GM12892 (cell line): ENCODE measurements at regions not wholly inside any gene's neighbourhood (a gene's known extent, or its start where the extent isn't known, plus 50 kb on each side); places are given as distances from the start of the nearest gene placed in this dataset.

Experiments
- POLR2A ChIP-seq: IDR thresholded peaks from 2 replicates; pipeline ENCODE4 v1.6.1; 2011; ENCODE audit warnings: low read depth, low read length, control low read depth
- POLR2AphosphoS5 ChIP-seq: IDR thresholded peaks from 2 replicates; pipeline ENCODE4 v1.6.1; 2011; ENCODE audit warnings: low read depth, low read length, control low read depth
- TAF1 ChIP-seq: IDR thresholded peaks from 2 replicates; pipeline ENCODE4 v1.6.1; 2011; ENCODE audit warnings: low read depth, mild to moderate bottlenecking, control low read depth, low read length, borderline replicate concordance

DNA sequence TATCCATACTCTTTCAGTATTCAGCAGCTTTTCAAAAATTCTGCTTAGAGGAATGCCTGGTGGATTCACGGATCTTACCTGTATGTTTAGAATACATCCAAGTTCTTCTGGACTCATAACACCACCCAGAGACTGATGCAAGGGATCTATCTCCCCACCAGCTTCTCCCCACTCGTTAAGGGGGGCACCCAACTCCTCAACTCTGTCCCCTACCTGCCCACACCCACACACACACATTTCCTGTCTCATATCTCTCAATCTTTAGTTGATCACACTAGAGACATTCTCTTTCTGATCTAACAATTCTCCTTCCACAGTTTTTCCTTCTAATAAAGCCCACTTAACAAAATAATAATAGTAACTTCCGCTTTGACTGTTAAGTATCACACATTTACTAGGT, 110.1 kb downstream of the DLEU7 start:
- TF ChIP-seq TAF1 (no peak), POLR2AphosphoS5 (no peak), POLR2A (no peak)
